Mucosa of stomach (tissue), 1 donor: ENCODE measurements at regions not wholly inside any gene's neighbourhood (a gene's known extent, or its start where the extent isn't known, plus 50 kb on each side); places are given as distances from the start of the nearest gene placed in this dataset.

Source experiments
- H3K27me3 ChIP-seq: one replicate; pipeline ENCODE4 v1.7.0; 2013; ENCODE audit warnings: mild to moderate bottlenecking, low read length; ENCODE audit not compliant: control insufficient read depth, insufficient read depth
- H3K36me3 ChIP-seq: one replicate; pipeline ENCODE4 v1.7.0; 2013; ENCODE audit warnings: low read length; ENCODE audit not compliant: control insufficient read depth, insufficient read depth
- H3K4me1 ChIP-seq: one replicate; pipeline ENCODE4 v1.7.0; 2013; ENCODE audit warnings: mild to moderate bottlenecking, low read length; ENCODE audit not compliant: control insufficient read depth, insufficient read depth
- H3K4me3 ChIP-seq: one replicate; pipeline ENCODE4 v1.7.0; 2013; ENCODE audit warnings: low read length
- H3K9ac ChIP-seq: one replicate; pipeline ENCODE4 v1.7.0; 2013; ENCODE audit warnings: mild to moderate bottlenecking, low read length, moderate library complexity
- H3K9me3 ChIP-seq: one replicate; pipeline ENCODE4 v1.7.0; 2013; ENCODE audit warnings: mild to moderate bottlenecking, low read length, moderate library complexity; ENCODE audit not compliant: control insufficient read depth
- donor health status: Pancreatic carcinoma.

- Histone ChIP-seq H3K9me3 (no peaks in the 10 kb centered on the region), H3K9ac (no peak overlapping the region), H3K27me3 (no peaks in the 10 kb centered on the region), H3K4me3 (no peak overlapping the region), H3K4me1 (no peaks in the 10 kb centered on the region), H3K36me3 (no peaks in the 10 kb centered on the region)
Measured at GRCh38 chr6:8530785-8531435, 95.6 kb upstream of the SLC35B3 start.

DNA sequence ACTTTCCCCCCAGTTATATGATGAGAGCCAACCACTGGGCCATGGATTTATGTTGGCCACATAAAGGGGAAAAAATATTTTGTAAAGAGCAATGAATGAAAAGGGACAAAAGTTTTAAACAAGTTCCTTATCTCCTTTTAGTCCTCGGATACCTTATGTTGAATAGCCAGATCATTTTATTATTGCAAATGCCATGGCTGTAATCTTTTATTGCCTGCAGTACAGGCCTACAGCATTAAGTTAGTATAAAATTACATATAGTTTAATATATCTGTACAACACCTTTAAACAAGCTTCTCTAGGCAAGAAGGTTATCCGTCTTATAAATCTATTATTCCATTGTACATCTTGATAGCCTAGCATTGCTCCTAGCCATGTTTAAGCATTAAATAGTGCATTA, 93.9 kb upstream of the SLC35B3 start:
- Histone ChIP-seq H3K4me1 (no peaks in the 10 kb centered on the region), H3K36me3 (no peaks in the 10 kb centered on the region), H3K9me3 (no peaks in the 10 kb centered on the region), H3K27me3 (no peaks in the 10 kb centered on the region), H3K4me3 (no peak overlapping the region), H3K9ac (no peak overlapping the region)

DNA sequence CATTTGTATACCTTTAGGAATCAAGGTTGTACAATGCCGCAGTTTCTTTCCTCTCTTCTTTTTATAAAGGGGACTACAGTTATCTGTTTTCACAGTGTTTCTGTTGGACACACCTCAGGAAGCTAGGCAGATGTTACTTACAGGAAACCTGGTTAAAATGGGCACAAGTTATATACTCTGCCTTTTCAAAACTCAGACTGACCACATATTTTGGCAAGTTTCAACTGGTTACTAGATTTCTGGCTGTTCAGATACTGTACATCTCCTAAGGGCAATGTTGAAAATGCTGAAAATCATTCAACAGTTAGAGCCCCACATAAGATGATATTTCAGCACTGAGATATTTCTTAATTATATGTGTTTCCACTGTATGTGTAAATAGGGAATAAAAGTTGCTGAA, 92.5 kb upstream of the SLC35B3 start:
- Histone ChIP-seq H3K9me3 (no peaks in the 10 kb centered on the region), H3K9ac (no peak overlapping the region), H3K4me1 (no peaks in the 10 kb centered on the region), H3K4me3 (no peak overlapping the region), H3K27me3 (no peaks in the 10 kb centered on the region), H3K36me3 (no peaks in the 10 kb centered on the region)

- H3K27me3 ChIP-seq = no peaks in the 10 kb centered on the region
- H3K9me3 ChIP-seq = no peaks in the 10 kb centered on the region
- no peaks in the 10 kb centered on the region for H3K36me3 ChIP-seq
- no peak overlapping the region for H3K9ac ChIP-seq
- H3K4me1 ChIP-seq = no peaks in the 10 kb centered on the region
- no peak overlapping the region for H3K4me3 ChIP-seq
Measured at GRCh38 chr6:8526624-8527023, 91.3 kb upstream of the SLC35B3 start.

GRCh38 chr6:8525370-8525769, 90.0 kb upstream of the SLC35B3 start:
- Histone ChIP-seq H3K27me3 (no peaks in the 10 kb centered on the region), H3K9ac (no peak overlapping the region), H3K36me3 (no peaks in the 10 kb centered on the region), H3K4me1 (no peaks in the 10 kb centered on the region), H3K4me3 (no peak overlapping the region), H3K9me3 (no peaks in the 10 kb centered on the region)

DNA sequence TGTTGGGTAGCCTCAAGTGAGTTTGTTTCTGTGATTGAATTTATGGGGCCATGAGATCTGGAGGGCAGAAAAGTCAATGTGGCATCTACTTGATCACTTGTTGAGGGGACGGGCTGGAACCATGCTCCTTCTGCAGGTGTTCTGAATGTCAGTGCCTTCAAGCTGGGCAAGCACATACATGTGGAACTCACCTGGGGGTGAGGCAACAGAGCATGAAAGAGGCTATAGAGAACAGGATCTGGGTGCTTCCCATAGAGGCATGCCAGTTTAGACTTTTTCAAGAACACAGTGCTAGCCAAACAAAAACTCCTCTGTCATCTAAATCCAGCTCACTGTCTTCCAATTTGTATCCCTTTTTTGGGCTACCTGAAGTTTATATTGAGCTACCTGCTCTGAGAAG, 77.8 kb upstream of the SLC35B3 start:
- Histone ChIP-seq H3K27me3 (no peaks in the 10 kb centered on the region), H3K4me1 (no peaks in the 10 kb centered on the region), H3K4me3 (no peak overlapping the region), H3K36me3 (no peaks in the 10 kb centered on the region), H3K9ac (no peak overlapping the region), H3K9me3 (no peaks in the 10 kb centered on the region)

DNA sequence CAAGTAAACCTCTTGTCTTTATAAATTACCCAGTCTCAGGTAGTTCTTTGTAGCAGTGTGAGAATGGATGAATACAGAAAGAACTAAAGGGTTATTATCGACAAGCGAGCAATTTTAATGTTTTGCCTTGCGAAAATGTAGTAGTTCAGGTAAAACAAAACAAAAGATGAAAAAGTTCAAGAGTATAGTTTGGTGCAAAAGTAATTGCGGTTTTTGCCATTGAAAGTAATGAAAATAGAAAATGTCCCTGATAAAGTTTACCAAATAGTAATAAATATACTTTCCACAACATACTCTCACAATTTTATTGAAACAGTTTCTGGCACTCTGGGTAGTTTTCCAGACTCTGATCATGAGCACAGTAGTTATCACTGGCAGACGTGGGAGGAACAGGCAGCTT, 71.9 kb upstream of the SLC35B3 start:
- Histone ChIP-seq H3K4me3 (no peak overlapping the region), H3K36me3 (no peaks in the 10 kb centered on the region), H3K9ac (no peak overlapping the region), H3K27me3 (no peaks in the 10 kb centered on the region), H3K9me3 (no peaks in the 10 kb centered on the region), H3K4me1 (no peaks in the 10 kb centered on the region)

GRCh38 chr6:8506126-8506525, 70.8 kb upstream of the SLC35B3 start:
- no peaks in the 10 kb centered on the region for H3K4me1 ChIP-seq

DNA sequence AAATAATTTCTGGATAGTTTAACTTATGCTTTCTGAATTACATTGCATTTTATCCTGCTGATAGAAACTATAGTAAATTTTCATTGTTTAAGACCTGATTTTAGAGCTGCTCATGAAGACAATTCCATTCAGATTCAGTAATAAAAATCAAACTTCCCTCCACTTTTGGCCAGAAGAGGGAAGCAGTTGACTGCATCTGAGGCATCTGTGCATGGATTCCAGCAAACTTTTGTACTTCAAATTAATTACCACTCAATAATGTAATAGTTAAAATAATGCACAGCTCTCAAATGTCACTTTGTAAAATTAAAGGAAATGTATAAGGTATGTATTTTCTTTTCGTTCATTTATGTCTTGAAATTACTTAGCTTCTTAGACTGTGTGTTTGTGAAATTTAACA, 64.2 kb upstream of the SLC35B3 start:
- H3K4me3 ChIP-seq = no peak overlapping the region
- no peak overlapping the region for H3K9ac ChIP-seq
- H3K4me1 ChIP-seq = no peaks in the 10 kb centered on the region
- no peaks in the 10 kb centered on the region for H3K27me3 ChIP-seq
- no peaks in the 10 kb centered on the region for H3K36me3 ChIP-seq
- H3K9me3 ChIP-seq = no peaks in the 10 kb centered on the region

More at GRCh38 chr6:8506126-8506525, 70.8 kb upstream of the SLC35B3 start:
- H3K9me3 ChIP-seq = no peaks in the 10 kb centered on the region
- H3K36me3 ChIP-seq = no peaks in the 10 kb centered on the region
- H3K9ac ChIP-seq = no peak overlapping the region
- H3K27me3 ChIP-seq = no peaks in the 10 kb centered on the region
- no peak overlapping the region for H3K4me3 ChIP-seq

DNA sequence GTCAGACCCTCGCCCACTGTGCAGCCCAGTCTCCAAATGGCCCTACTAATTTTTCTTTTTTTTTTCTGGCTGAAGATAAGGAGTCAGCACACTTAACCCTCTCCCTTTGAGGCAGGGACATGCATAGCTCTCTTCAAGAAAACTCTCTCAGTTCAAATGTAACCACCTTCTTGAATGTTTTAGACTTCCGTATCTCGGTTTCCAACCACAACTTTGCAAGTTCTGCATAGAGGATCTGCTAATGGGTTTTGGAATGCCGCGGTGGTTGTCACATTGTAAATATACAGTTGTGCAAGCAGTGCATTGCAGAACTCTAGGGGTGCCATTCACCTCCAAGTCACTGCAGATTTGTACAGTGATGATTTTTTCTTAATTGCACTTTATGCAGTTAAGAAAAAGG, 59.4 kb upstream of the SLC35B3 start:
- Histone ChIP-seq H3K4me1 (no peaks in the 10 kb centered on the region), H3K4me3 (no peak overlapping the region), H3K27me3 (no peaks in the 10 kb centered on the region), H3K9ac (no peak overlapping the region), H3K9me3 (no peaks in the 10 kb centered on the region), H3K36me3 (no peaks in the 10 kb centered on the region)

GRCh38 chr6:8492536-8493133, 57.3 kb upstream of the SLC35B3 start:
- no peaks in the 10 kb centered on the region for H3K9me3 ChIP-seq
- H3K36me3 ChIP-seq = no peaks in the 10 kb centered on the region
- no peak overlapping the region for H3K9ac ChIP-seq
- no peak overlapping the region for H3K4me3 ChIP-seq
- no peaks in the 10 kb centered on the region for H3K27me3 ChIP-seq
- H3K4me1 ChIP-seq = no peaks in the 10 kb centered on the region
